Fibroblast of lung (primary cell): ENCODE measurements at regions not wholly inside any gene's neighbourhood (a gene's known extent, or its start where the extent isn't known, plus 50 kb on each side); places are given as distances from the start of the nearest gene placed in this dataset.

Experiments used
- EZH2 ChIP-seq: IDR thresholded peaks from 2 replicates; pipeline ENCODE4 v1.5.1; 2012; ENCODE audit warnings: low read length, control low read depth, mild to moderate bottlenecking; ENCODE audit errors: missing control alignments
- TF ChIP-seq, protein P1 (sequence below), 2 donors: IDR thresholded peaks in 1 of 2; conservative IDR thresholded peaks in 1 of 2; 1 replicate in 1 of 2; 2 replicates in 1 of 2; pipeline ENCODE4 v1.5.1; 2011 to 2012; ENCODE audit warnings: low read length in 2 of 2, control low read depth in 1 of 2, inconsistent platforms in 1 of 2, low read depth in 1 of 2, mild to moderate bottlenecking in 1 of 2

DNA sequence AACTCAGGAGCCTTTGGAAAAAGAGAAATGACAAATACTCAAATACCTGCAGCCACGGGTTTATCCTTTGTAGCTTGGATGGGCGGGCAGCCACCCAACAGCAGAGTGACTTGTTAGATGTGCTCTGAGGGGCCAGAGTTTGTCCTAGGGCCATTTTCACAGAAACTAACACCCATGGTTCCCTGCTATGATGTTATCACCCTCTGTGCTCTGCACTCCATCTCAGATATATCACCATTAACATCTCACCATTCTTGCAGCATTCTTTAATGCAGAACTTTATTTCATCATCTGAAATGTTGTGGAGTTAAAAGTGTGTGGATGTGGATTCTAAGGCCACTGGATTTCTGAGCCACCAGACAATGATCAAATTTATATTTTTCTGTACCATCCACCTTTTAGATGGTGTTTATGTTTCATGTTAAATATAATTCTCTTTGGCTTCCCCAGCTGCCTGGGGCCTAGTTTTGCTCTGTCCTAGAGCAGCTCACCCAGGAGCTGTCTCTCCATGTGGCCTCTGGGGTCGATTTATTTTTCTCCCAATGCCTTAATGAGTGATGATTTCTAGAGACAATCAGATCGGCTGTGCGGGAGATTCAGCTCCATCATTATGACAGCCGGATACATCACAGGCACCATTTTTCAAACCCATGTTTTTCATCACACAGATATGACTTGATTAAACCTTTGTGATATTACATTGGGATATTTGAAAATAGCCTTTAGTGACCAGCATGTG lies 380.8 kb downstream of the BCOR start:
- TF ChIP-seq, protein P1, sequence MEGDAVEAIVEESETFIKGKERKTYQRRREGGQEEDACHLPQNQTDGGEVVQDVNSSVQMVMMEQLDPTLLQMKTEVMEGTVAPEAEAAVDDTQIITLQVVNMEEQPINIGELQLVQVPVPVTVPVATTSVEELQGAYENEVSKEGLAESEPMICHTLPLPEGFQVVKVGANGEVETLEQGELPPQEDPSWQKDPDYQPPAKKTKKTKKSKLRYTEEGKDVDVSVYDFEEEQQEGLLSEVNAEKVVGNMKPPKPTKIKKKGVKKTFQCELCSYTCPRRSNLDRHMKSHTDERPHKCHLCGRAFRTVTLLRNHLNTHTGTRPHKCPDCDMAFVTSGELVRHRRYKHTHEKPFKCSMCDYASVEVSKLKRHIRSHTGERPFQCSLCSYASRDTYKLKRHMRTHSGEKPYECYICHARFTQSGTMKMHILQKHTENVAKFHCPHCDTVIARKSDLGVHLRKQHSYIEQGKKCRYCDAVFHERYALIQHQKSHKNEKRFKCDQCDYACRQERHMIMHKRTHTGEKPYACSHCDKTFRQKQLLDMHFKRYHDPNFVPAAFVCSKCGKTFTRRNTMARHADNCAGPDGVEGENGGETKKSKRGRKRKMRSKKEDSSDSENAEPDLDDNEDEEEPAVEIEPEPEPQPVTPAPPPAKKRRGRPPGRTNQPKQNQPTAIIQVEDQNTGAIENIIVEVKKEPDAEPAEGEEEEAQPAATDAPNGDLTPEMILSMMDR (conservative IDR thresholded peaks at IDR 0.05 in 1 of 2, IDR thresholded peaks at IDR 0.05 in 1 of 2; ENCODE audit: low read depth in 1 of 2, low read length in 2 of 2), result no peak
- TF ChIP-seq EZH2, result no peak
